T-cell (primary cell): ENCODE measurements at regions not wholly inside any gene's neighbourhood (a gene's known extent, or its start where the extent isn't known, plus 50 kb on each side); places are given as distances from the start of the nearest gene placed in this dataset.
"Not testable (repeated sequence)": the region's sequence is repeated elsewhere in the genome, so short reads cannot be mapped to it uniquely, and the experiment has no call there.

Experiments used
- ATAC-seq, 4 experiments: fragments of 200-7000 bp in 3 of 4; fragments of 150-1000 bp in 1 of 4; cut with Tn5 transposase; replicated peaks in 1 of 4; 1 replicate in 3 of 4; 2 replicates in 1 of 4; pipeline ENCODE4 v1.10.0; 2021; ENCODE audit warnings: moderate library complexity in 3 of 4, mild to moderate bottlenecking in 2 of 4, moderate number of reproducible peaks in 1 of 4
- CTCF ChIA-PET, 2 donors: fragments of 300-600 bp; sonication (Branson Sonifier 250); formaldehyde crosslinking; loops; one replicate each; lab custom pipeline; 2022; ENCODE audit warnings: antibody characterized with exemption in 2 of 2; lab: Charles Lee
- POLR2A ChIA-PET, 2 donors: fragments of 300-600 bp; sonication (Branson Sonifier 250); formaldehyde crosslinking; loops; one replicate each; lab custom pipeline; 2022; ENCODE audit warnings: antibody characterized with exemption in 2 of 2; lab: Charles Lee
- DNase-seq, 35 experiments: peaks; one replicate each; pipeline versions ENCODE4 v3.0.0 to v3.0.0-alpha.2; 2013 to 2023
- H3K27ac ChIP-seq: one replicate; pipeline ENCODE4 v1.5.1; 2013; ENCODE audit warnings: low read length
- H3K27me3 ChIP-seq, 2 experiments: replicated peaks in 1 of 2; 1 replicate in 1 of 2; 2 replicates in 1 of 2; pipeline versions ENCODE4 v1.6.1 to v1.7.0; 2013; ENCODE audit warnings: low read length in 1 of 2, mixed read lengths in 1 of 2; ENCODE audit not compliant: control insufficient read depth in 2 of 2, insufficient read depth in 2 of 2; ENCODE audit errors: extremely low read depth in 1 of 2
- H3K36me3 ChIP-seq, 2 donors: 1 replicate in 1 of 2; 2 replicates in 1 of 2; pipeline versions ENCODE4 v1.6.1 to v1.7.0; 2013; ENCODE audit warnings: low read length in 1 of 2; ENCODE audit not compliant: control insufficient read depth in 2 of 2, insufficient read depth in 1 of 2; ENCODE audit errors: extremely low read depth in 1 of 2
- H3K4me1 ChIP-seq, 2 experiments: 1 replicate in 1 of 2; 2 replicates in 1 of 2; pipeline versions ENCODE4 v1.6.1 to v1.7.0; 2013; ENCODE audit warnings: low read length in 2 of 2, mixed read lengths in 1 of 2; ENCODE audit not compliant: insufficient read depth in 2 of 2, control insufficient read depth in 1 of 2; ENCODE audit errors: extremely low read depth in 1 of 2
- H3K4me3 ChIP-seq, 2 donors: 1 replicate in 1 of 2; 2 replicates in 1 of 2; pipeline versions ENCODE4 v1.5.1 to v1.7.0; 2013; ENCODE audit warnings: mild to moderate bottlenecking in 2 of 2, low read length in 1 of 2, moderate library complexity in 1 of 2; ENCODE audit not compliant: control insufficient read depth in 1 of 2; ENCODE audit errors: extremely low read depth in 1 of 2
- H3K9me3 ChIP-seq: 2 replicates; pipeline ENCODE4 v1.7.0; 2013
- H3K27ac Mint-ChIP-seq, 2 donors: one replicate each; pipeline ENCODE4 v1.8.0; 2020 to 2021; ENCODE audit warnings: mild to moderate bottlenecking in 2 of 2, mixed read lengths in 2 of 2
- H3K27me3 Mint-ChIP-seq, 2 donors: one replicate each; pipeline ENCODE4 v1.8.0; 2021 to 2022; ENCODE audit warnings: mixed read lengths in 2 of 2
- H3K36me3 Mint-ChIP-seq: one replicate; pipeline ENCODE4 v1.8.0; 2021; ENCODE audit warnings: mixed read lengths
- H3K4me1 Mint-ChIP-seq, 3 donors: one replicate each; pipeline ENCODE4 v1.8.0; 2020 to 2022; ENCODE audit warnings: mixed read lengths in 3 of 3, mild to moderate bottlenecking in 1 of 3
- H3K4me3 Mint-ChIP-seq, 3 donors: one replicate each; pipeline ENCODE4 v1.8.0; 2020 to 2022; ENCODE audit warnings: mild to moderate bottlenecking in 3 of 3, mixed read lengths in 3 of 3, moderate library complexity in 3 of 3
- H3K9me3 Mint-ChIP-seq, 3 donors: one replicate each; pipeline ENCODE4 v1.8.0; 2020 to 2022; ENCODE audit warnings: mixed read lengths in 3 of 3
- WGBS: methylation state at CpG from one replicate; pipeline ENCODE4 v1.1.5; 2013; ENCODE audit warnings: missing lambda C conversion rate; ENCODE audit not compliant: insufficient coverage; 5-methylcytosine and 5-hydroxymethylcytosine counted together

DNA sequence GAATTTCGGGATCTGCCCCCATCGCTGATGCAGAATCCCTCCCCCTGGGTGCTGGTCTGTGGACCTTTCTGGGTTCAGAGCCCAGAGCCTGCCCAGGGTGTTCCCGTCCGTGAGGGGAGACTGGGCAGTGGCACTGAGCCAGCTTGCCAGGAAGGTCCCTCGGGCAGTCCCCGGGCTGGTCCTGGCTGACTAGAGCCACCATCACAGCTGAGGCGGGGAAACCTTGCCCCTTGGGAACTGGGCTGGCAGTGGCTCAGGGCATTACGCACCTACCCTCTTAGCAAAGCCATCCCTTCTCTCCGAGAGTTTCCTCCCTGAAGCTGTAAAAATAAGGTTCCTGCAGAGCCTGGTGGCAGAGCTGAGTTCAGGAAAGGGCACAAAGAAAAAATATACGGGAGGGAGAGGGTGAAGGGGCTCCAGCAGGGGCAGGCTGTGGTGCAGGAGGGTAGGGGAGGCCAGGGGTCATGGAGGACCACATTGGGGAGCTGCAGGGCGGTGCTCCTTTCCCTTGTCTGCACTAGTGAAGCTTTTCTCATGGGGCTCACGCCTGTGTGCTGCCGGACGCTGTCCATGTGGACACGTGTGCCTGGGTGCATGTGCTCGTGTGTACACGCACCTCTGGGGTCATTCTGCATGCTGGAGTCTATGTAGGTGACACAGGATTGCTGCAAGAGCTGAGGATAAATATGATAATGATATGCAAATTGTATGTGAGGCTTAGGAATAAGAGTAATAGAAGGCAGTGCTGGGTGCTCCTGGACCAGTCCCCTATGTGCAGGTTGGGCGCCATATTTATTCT is 118.9 kb downstream of the LHX2 start:
- Mint-ChIP-seq H3K4me1 (peaks cover 0 to 5% (median 4%) of the 10 kb centered on the region in 3 donors), H3K9me3 (no peaks in the 10 kb centered on the region), H3K4me3 (no peak overlapping the region), H3K27ac (no peak overlapping the region), H3K36me3 (no peaks in the 10 kb centered on the region), H3K27me3 (no peaks in the 10 kb centered on the region)
- WGBS: 86% methylated on average over 15 of the region's 18 CpGs
- Histone ChIP-seq H3K9me3 (no peaks in the 10 kb centered on the region), H3K27me3 (peaks cover 0 to 8% of the 10 kb centered on the region in 2 experiments), H3K4me3 (no peak overlapping the region), H3K27ac (no peak overlapping the region), H3K4me1 (peaks cover 0 to 5% of the 10 kb centered on the region in 2 experiments), H3K36me3 (no peaks in the 10 kb centered on the region)
- no peak for ATAC-seq
- CTCF ChIA-PET: interaction anchor here in 1 of 2 donors (0.7 kb wide), 1 partner anchor 12 kb away, joined by 3 read pairs; no protein-coding TSS in a partner anchor
- DNase-seq: no peak
- POLR2A ChIA-PET: no interaction called here

- H3K27ac ChIP-seq, ATAC-seq, POLR2A ChIA-PET, H3K27me3 ChIP-seq, H3K36me3 ChIP-seq, H3K4me3 Mint-ChIP-seq, H3K27me3 Mint-ChIP-seq, H3K4me1 Mint-ChIP-seq, H3K9me3 ChIP-seq, H3K9me3 Mint-ChIP-seq, H3K4me3 ChIP-seq, CTCF ChIA-PET, DNase-seq, H3K4me1 ChIP-seq, H3K36me3 Mint-ChIP-seq, H3K27ac Mint-ChIP-seq: not testable (repeated sequence)
- WGBS: 60% methylated on average over 1 of the region's 7 CpGs
Observed at GRCh38 chr9:124131518-124131917, 120.0 kb downstream of the LHX2 start.

GRCh38 chr9:124132671-124133147 is 121.1 kb downstream of the LHX2 start:
- Mint-ChIP-seq H3K27ac (no peak overlapping the region), H3K9me3 (no peaks in the 10 kb centered on the region), H3K4me1 (no peaks in the 10 kb centered on the region), H3K36me3 (no peaks in the 10 kb centered on the region), H3K4me3 (no peak overlapping the region), H3K27me3 (peaks cover 0 to 4% of the 10 kb centered on the region in 2 donors)
- peaks cover 0 to 2% of the 10 kb centered on the region in 2 experiments for H3K27me3 ChIP-seq
- no peaks in the 10 kb centered on the region for H3K4me1 ChIP-seq
- no peak overlapping the region for H3K4me3 ChIP-seq
- 93% methylated on average over 8 of the region's 10 CpGs for WGBS
- ChIA-PET CTCF (no interaction called here), POLR2A (no interaction called here)
- DNase-seq: no peak
- no peaks in the 10 kb centered on the region for H3K9me3 ChIP-seq
- H3K27ac ChIP-seq: no peak overlapping the region
- no peak for ATAC-seq
- no peaks in the 10 kb centered on the region for H3K36me3 ChIP-seq

DNA sequence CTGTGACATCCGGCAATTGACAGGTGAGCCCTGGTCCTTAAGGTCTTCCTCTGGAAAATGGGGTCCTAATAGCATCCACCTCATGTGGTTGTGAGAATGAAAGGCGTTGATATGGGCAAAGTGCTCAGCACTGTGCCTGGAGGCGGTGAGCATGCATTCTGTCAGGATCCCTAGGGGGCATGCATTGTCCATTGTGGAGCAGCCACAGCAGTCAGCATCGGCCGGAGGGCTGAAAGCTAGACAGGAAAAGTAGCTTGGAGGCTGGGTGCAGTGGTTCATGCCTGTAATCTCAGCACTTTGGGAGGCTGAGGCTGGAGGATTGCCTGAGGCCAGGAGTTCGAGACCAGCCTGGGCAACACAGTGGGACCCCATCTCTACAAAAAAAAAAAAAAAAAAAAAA is 122.2 kb downstream of the LHX2 start:
- ChIA-PET POLR2A (no interaction called here), CTCF (interaction anchor here in 1 of 2 donors (0.7 kb wide), 1 partner anchor 406 kb away, joined by 4 read pairs; no protein-coding TSS in a partner anchor)
- H3K4me3 Mint-ChIP-seq: no peak overlapping the region
- WGBS: 48% methylated on average over 5 of the region's 6 CpGs
- H3K27me3 ChIP-seq: peaks cover 0 to 2% of the 10 kb centered on the region in 2 experiments
- H3K36me3 ChIP-seq: no peaks in the 10 kb centered on the region
- no peaks in the 10 kb centered on the region for H3K36me3 Mint-ChIP-seq
- H3K27me3 Mint-ChIP-seq: peaks cover 0 to 4% of the 10 kb centered on the region in 2 donors
- no peak overlapping the region for H3K27ac Mint-ChIP-seq
- no peaks in the 10 kb centered on the region for H3K4me1 Mint-ChIP-seq
- ATAC-seq: no peak
- peak in 2 of 35 experiments; percentile 4 to 6 for DNase-seq
- no peaks in the 10 kb centered on the region for H3K9me3 Mint-ChIP-seq
- H3K4me1 ChIP-seq: no peaks in the 10 kb centered on the region
- no peak overlapping the region for H3K27ac ChIP-seq
- no peaks in the 10 kb centered on the region for H3K9me3 ChIP-seq
- H3K4me3 ChIP-seq: no peak overlapping the region

DNA sequence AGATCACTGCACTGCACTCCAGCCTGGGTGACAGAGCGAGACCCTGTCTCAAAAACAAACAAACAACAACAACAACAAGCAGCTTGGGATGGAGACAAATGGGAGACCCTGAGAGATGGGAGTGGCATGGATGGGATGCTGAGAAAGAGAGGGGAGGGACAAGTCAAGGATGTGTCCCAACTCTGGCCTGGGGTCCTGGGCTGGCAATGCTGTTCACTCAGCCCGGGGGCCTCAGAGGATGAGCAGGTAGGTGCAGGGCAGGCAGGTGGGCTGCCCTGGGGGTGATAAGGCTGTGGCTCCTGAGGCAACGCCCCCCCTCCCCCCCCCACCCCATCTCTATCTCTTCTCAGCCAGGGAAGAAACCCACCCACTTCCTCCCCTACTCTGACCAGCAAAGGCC is 123.0 kb downstream of the LHX2 start:
- H3K27ac ChIP-seq: no peak overlapping the region
- ChIA-PET POLR2A (no interaction called here), CTCF (interaction anchor here in 1 of 2 donors (0.6 kb wide), 1 partner anchor 265 kb away, joined by 7 read pairs; no protein-coding TSS in a partner anchor)
- WGBS: no CpG with 5 or more reads among the region's 3 CpGs
- no peaks in the 10 kb centered on the region for H3K36me3 ChIP-seq
- Mint-ChIP-seq H3K4me1 (no peaks in the 10 kb centered on the region), H3K27me3 (peaks cover 0 to 4% of the 10 kb centered on the region in 2 donors), H3K4me3 (no peak overlapping the region), H3K36me3 (no peaks in the 10 kb centered on the region), H3K9me3 (no peaks in the 10 kb centered on the region), H3K27ac (no peak overlapping the region)
- H3K27me3 ChIP-seq: peaks cover 0 to 2% of the 10 kb centered on the region in 2 experiments
- DNase-seq (no peak), ATAC-seq (no peak)
- H3K9me3 ChIP-seq: no peaks in the 10 kb centered on the region
- no peaks in the 10 kb centered on the region for H3K4me1 ChIP-seq
- H3K4me3 ChIP-seq: no peak overlapping the region

- 82% methylated on average over 1 of the region's 1 CpG for WGBS
Observed at GRCh38 chr9:124135813-124136365, 121.9 kb upstream of the NEK6 start.

More at GRCh38 chr9:124135813-124136365, 121.9 kb upstream of the NEK6 start:
- Histone ChIP-seq H3K27ac (no peak overlapping the region), H3K36me3 (no peaks in the 10 kb centered on the region), H3K4me1 (no peaks in the 10 kb centered on the region), H3K4me3 (no peak overlapping the region), H3K9me3 (no peaks in the 10 kb centered on the region), H3K27me3 (no peaks in the 10 kb centered on the region)
- CTCF ChIA-PET: no interaction called here
- POLR2A ChIA-PET: no interaction called here
- Mint-ChIP-seq H3K27ac (no peak overlapping the region), H3K27me3 (peaks cover 0 to 4% of the 10 kb centered on the region in 2 donors), H3K4me3 (no peak overlapping the region), H3K9me3 (no peaks in the 10 kb centered on the region), H3K36me3 (no peaks in the 10 kb centered on the region), H3K4me1 (no peaks in the 10 kb centered on the region)
- no peak for ATAC-seq
- no peak for DNase-seq
